SK-N-SH treated with all-trans-retinoic acid at 6 μM for 48 hours (cell line): ENCODE measurements at regions not wholly inside any gene's neighbourhood (a gene's known extent, or its start where the extent isn't known, plus 50 kb on each side); places are given as distances from the start of the nearest gene placed in this dataset.

Experiments used
- ARNTL ChIP-seq: fragments of 450-650 bp; formaldehyde crosslinking; IDR thresholded peaks from 2 replicates; pipeline ENCODE4 v1.5.0; 2020; ENCODE audit warnings: low read depth, mild to moderate bottlenecking, moderate library complexity, borderline replicate concordance
- GLIS3 ChIP-seq: fragments of 250-450 bp; sonication (Bioruptor Pico); IDR thresholded peaks from 2 replicates; pipeline ENCODE4 v1.5.0; 2020; ENCODE audit warnings: mild to moderate bottlenecking, moderate library complexity
- RARB ChIP-seq: fragments of 250-450 bp; sonication (Bioruptor Pico); IDR thresholded peaks from 2 replicates; pipeline ENCODE4 v1.8.0; 2021; ENCODE audit warnings: mild to moderate bottlenecking, moderate library complexity
- SNAI2 ChIP-seq: fragments of 250-450 bp; sonication (Bioruptor Pico); IDR thresholded peaks from 2 replicates; pipeline ENCODE4 v1.5.0; 2020; ENCODE audit warnings: mild to moderate bottlenecking, moderate library complexity
- TOX ChIP-seq: fragments of 250-450 bp; sonication (Bioruptor Pico); IDR thresholded peaks from 2 replicates; pipeline ENCODE4 v1.8.0; 2021; ENCODE audit warnings: mild to moderate bottlenecking, moderate library complexity, borderline replicate concordance
- ZFP30 ChIP-seq: fragments of 450-650 bp; formaldehyde crosslinking; IDR thresholded peaks from 2 replicates; pipeline ENCODE4 v1.5.0; 2022; ENCODE audit warnings: mild to moderate bottlenecking, moderate library complexity
- TF ChIP-seq, protein P1 (sequence below): fragments of 250-450 bp; sonication (Bioruptor Pico); IDR thresholded peaks from 2 replicates; pipeline ENCODE4 v1.5.1; 2020; ENCODE audit warnings: low read depth, mild to moderate bottlenecking, moderate library complexity
- TF ChIP-seq, protein P2 (sequence below): fragments of 250-450 bp; sonication (Bioruptor Pico); IDR thresholded peaks from 2 replicates; pipeline ENCODE4 v1.8.0; 2020; ENCODE audit warnings: mild to moderate bottlenecking, moderate library complexity, borderline replicate concordance
- TF ChIP-seq, protein P3 (sequence below): fragments of 250-450 bp; sonication (Bioruptor Pico); IDR thresholded peaks from 2 replicates; pipeline ENCODE4 v1.8.0; 2021; ENCODE audit warnings: low read depth, mild to moderate bottlenecking, moderate library complexity, borderline replicate concordance
- TF ChIP-seq, protein P4 (sequence below): fragments of 250-450 bp; sonication (Bioruptor Pico); IDR thresholded peaks from 2 replicates; pipeline ENCODE4 v1.5.0; 2020; ENCODE audit warnings: mild to moderate bottlenecking, moderate library complexity

DNA sequence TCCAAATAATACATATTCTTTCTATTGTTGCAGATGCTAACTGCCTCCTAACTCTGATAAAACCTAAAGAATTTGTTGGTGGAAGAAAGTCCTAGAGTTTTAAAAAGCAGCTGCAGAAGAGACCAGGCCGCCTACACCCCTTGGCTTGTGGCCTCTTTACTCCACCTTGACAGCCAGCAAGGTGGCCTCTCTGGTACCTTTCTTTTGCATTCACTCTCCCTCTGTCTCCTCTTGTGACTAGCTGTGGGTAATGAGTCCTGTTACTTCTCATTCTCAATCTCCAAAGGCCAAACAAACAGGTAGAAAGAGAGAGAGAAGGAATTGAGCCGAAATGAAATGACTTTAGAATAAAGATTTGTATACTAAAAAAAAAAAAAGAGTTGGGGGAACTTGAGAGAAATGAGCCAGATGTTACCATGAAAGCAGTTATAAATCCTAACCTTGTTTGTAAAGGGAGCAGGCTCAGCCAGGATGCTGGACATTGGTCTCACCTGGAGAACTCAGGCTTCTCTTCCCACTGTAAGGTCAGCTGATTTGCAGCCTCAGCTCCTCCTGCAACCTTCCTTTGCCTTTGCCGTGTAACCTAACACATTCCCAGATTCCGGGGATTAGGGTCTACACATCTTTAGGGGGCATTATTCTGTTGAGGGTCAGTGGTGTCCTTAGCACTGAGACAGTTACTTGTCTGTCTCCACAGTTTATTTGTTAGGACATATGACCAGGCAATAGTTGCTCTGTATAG, 164.1 kb upstream of the IRF2BP2 start:
- TF ChIP-seq TOX (CRISPR knock-in tag) (no peak), ZFP30 (CRISPR knock-in tag) (no peak), SNAI2 (CRISPR knock-in tag) (no peak), ARNTL (CRISPR knock-in tag) (no peak), RARB (CRISPR knock-in tag) (no peak), GLIS3 (CRISPR knock-in tag) (no peak)
- TF ChIP-seq, protein P1, sequence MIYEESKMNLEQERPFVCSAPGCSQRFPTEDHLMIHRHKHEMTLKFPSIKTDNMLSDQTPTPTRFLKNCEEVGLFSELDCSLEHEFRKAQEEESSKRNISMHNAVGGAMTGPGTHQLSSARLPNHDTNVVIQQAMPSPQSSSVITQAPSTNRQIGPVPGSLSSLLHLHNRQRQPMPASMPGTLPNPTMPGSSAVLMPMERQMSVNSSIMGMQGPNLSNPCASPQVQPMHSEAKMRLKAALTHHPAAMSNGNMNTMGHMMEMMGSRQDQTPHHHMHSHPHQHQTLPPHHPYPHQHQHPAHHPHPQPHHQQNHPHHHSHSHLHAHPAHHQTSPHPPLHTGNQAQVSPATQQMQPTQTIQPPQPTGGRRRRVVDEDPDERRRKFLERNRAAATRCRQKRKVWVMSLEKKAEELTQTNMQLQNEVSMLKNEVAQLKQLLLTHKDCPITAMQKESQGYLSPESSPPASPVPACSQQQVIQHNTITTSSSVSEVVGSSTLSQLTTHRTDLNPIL (CRISPR knock-in tag): no peak
- TF ChIP-seq, protein P2, sequence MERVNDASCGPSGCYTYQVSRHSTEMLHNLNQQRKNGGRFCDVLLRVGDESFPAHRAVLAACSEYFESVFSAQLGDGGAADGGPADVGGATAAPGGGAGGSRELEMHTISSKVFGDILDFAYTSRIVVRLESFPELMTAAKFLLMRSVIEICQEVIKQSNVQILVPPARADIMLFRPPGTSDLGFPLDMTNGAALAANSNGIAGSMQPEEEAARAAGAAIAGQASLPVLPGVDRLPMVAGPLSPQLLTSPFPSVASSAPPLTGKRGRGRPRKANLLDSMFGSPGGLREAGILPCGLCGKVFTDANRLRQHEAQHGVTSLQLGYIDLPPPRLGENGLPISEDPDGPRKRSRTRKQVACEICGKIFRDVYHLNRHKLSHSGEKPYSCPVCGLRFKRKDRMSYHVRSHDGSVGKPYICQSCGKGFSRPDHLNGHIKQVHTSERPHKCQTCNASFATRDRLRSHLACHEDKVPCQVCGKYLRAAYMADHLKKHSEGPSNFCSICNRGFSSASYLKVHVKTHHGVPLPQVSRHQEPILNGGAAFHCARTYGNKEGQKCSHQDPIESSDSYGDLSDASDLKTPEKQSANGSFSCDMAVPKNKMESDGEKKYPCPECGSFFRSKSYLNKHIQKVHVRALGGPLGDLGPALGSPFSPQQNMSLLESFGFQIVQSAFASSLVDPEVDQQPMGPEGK: no peak
- TF ChIP-seq, protein P3, sequence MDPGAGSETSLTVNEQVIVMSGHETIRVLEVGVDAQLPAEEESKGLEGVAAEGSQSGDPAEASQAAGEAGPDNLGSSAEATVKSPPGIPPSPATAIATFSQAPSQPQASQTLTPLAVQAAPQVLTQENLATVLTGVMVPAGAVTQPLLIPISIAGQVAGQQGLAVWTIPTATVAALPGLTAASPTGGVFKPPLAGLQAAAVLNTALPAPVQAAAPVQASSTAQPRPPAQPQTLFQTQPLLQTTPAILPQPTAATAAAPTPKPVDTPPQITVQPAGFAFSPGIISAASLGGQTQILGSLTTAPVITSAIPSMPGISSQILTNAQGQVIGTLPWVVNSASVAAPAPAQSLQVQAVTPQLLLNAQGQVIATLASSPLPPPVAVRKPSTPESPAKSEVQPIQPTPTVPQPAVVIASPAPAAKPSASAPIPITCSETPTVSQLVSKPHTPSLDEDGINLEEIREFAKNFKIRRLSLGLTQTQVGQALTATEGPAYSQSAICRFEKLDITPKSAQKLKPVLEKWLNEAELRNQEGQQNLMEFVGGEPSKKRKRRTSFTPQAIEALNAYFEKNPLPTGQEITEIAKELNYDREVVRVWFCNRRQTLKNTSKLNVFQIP (CRISPR knock-in tag): no peak
- TF ChIP-seq, protein P4, sequence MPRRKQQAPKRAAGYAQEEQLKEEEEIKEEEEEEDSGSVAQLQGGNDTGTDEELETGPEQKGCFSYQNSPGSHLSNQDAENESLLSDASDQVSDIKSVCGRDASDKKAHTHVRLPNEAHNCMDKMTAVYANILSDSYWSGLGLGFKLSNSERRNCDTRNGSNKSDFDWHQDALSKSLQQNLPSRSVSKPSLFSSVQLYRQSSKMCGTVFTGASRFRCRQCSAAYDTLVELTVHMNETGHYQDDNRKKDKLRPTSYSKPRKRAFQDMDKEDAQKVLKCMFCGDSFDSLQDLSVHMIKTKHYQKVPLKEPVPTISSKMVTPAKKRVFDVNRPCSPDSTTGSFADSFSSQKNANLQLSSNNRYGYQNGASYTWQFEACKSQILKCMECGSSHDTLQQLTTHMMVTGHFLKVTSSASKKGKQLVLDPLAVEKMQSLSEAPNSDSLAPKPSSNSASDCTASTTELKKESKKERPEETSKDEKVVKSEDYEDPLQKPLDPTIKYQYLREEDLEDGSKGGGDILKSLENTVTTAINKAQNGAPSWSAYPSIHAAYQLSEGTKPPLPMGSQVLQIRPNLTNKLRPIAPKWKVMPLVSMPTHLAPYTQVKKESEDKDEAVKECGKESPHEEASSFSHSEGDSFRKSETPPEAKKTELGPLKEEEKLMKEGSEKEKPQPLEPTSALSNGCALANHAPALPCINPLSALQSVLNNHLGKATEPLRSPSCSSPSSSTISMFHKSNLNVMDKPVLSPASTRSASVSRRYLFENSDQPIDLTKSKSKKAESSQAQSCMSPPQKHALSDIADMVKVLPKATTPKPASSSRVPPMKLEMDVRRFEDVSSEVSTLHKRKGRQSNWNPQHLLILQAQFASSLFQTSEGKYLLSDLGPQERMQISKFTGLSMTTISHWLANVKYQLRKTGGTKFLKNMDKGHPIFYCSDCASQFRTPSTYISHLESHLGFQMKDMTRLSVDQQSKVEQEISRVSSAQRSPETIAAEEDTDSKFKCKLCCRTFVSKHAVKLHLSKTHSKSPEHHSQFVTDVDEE: no peak
